UCSD-AML1 (cell line): ENCODE measurements at regions not wholly inside any gene's neighbourhood (a gene's known extent, or its start where the extent isn't known, plus 50 kb on each side); places are given as distances from the start of the nearest gene placed in this dataset.

Experiments used
- DNase-seq: peaks from one replicate; lab custom pipeline; 2025; ENCODE audit not compliant: unreplicated experiment; lab: John Stamatoyannopoulos, UW

DNA sequence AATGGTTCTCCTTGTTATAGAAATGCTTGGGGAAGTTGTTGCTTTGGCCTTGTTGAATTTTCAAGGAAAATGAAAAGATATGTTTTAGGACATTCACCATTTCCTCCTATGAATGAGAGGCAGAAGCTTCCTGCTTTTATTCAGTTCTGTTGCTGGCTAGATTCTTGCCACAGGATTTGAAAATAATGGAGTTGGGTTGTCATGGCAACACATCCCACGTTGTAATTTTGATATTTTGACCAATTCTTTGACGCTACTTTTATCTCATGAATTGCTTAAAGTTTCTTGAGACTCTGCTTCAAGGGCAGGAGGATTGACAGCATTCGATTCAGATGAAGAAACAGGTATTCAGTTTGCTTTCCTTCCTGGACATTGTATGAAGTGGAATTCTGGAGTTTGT is 331.5 kb downstream of the PRDM2 start:
- DNase-seq = no peak

- DNase-seq = no peak
Measured at GRCh38 chr1:14034506-14034905, 334.5 kb downstream of the PRDM2 start.

DNA sequence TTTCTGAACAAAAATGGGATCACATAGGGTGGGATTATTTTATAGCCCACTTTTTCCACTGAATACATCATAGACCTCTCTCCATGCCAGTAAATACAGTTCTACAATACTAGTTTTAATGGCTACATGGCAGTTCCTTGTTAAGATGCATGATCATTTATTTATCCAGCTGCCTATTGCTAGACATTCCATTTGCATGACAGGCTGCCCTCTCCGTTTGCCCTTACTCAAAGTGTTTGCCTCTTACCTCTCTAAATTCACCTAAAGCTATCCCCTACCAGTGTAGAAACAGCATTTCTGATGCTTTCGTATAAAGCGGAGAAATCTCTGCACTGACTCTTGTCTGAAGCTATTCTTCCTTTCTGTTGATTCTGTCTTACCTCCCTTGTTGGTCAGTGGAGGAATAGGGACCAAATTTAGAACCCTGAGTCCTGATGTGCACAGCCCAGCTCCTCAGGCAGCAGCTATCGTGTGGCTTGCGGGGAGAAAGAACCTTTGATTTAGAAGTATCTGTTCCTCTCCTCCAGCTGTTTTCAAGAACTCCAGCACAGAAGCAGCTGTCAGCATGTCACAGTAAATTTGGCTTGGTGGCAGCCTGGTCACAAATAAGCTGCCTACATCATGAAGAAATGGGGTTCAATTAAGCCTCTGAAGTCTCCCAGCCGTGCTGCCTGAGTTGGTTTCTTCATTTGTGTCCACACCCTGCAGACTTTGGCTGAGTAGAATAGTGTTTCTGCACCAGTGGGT is 337.3 kb downstream of the PRDM2 start:
- no peak for DNase-seq

DNA sequence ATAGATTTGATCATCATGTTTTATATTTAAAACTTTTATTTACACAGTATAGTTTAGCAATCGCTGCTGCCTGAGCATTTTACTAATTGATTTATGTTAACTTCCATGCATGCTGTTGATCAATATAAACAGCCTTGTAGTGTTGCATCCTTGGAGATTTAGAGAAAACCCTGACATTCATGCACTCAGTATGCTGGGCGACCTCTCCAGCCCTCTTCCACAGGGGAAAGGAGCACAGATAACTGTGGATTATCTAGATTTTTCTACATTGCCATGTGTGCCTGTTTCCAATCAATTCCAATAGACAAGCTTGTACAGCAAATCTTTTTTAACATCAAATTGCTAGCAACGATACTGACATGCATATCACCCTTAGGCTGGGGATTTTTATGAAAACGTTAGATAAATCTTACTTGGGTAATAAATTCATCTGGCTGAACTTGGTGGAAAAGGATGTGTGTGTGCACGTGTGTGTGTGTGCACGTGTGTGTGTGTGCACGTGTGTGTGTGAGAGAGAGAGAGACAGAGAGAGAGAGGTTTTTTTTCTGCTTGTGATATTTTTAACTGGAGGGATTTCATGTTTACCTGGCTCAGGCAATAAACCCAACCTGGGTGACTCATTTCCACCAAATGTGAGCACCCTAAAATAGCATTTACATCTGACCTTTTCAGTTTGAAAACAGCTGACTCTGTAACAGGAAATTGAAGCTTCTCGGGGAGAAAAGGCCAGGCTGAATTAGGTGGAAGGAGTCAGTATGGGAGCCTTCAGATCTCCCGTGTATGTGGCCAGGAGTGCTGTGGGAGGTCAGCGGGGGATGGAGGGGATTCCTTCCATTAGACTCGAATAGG is 339.8 kb downstream of the PRDM2 start:
- no peak for DNase-seq

DNA sequence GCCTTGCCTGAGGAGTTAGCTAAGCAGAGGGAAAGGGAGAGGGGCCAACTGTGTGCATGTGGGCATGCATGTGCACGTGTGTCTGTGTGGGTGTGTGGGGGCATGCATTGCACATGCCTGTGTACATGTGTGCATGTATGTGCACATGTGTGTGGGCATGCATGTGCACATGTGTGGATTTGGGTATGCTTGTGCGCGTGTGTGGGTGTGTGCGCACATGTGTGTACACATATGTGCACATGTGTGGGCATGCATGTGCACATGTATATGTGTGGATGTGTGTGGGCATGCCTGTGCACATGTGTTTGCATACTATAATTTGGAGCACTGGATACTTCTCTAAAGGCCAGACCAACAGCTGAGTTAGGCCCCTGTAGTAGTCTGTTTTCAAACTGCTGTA is 350.0 kb downstream of the PRDM2 start:
- DNase-seq = no peak

GRCh38 chr1:14055442-14056223 is 355.6 kb downstream of the PRDM2 start:
- no peak for DNase-seq

DNA sequence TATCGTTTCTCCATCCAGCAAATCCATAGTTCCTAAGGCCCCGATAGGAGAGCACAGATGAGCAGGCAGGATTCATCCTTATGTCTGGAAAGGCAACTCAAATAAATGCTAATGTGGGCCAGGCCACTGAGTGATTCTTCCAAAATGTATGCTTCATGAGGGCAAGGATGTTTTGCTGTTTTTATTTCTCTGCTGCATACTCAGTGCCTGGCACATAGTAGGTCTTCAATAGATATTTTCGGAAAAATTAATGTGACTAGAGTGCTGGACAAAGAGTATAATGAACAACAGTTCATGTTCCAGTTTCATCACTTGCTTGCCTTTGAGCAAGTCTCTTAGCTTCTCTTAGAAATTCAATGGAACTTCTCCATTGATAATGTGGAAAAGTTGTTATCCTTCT is 357.7 kb downstream of the PRDM2 start:
- DNase-seq = no peak

GRCh38 chr1:14061204-14061603 is 361.2 kb downstream of the PRDM2 start:
- no peak for DNase-seq

DNA sequence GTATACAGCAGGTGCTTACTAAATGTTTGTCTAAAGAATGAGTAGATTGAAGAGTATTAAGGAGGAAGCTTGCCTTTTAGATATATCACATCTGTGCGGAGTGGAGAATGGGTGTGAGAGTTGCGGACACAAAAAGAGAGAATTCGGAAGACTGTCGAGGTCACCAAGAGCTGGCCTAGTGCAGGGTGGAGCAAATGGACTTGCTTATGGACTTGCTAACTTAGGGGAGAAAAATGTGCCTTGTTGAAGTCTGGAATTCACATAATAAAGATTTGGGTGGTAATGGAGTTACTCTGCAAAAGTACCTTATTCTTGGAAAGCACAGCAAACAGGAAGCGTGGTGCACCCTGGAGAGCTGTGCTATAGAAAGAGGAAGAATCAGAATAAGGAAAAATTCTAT is 361.7 kb downstream of the PRDM2 start:
- DNase-seq = no peak

DNA sequence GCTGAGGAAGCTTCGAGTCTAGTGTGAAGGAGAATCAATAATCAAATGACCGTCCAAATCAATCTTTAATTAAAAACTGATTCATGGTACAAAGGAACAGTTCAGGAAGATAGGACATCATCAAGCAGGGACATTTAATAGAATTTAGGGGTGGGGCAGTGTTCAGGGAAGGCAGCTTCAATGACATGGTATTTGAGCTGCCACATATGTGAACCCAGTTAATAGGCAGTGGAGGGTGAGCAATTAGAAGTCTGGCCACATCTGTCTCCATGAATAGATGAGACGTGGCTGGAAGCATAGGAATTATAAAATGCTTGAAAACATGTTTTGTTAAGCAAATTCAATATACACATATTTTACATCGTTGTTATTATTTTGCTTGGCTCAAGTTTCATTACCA is 362.7 kb downstream of the PRDM2 start:
- DNase-seq = no peak

- no peak for DNase-seq
Measured at GRCh38 chr1:14064649-14065442, 364.9 kb downstream of the PRDM2 start.

- no peak for DNase-seq
Measured at GRCh38 chr1:14065486-14065885, 365.5 kb downstream of the PRDM2 start.

GRCh38 chr1:14067036-14067435 is 367.0 kb downstream of the PRDM2 start:
- no peak for DNase-seq

DNA sequence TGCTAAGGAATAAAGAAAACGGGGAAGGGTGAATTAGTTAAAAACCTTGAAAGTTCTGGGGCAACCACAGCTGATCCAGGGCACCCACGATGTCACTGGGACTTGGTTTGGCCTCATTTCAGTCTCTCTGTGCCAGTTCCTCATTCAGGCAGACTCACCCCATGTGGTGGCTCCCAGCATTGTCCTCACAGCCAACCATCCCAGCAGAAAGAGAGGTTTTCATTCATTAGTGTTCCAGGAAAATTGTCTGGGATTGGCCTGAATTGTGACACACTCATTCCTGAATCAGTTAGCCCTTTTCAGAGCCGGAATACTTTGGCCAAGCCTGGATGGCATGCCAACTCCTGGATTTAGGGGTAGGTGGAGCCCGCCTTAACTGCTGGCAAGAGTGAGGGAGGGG is 367.7 kb downstream of the PRDM2 start:
- DNase-seq = no peak

GRCh38 chr1:14071581-14071980 is 371.6 kb downstream of the PRDM2 start:
- DNase-seq = no peak

DNA sequence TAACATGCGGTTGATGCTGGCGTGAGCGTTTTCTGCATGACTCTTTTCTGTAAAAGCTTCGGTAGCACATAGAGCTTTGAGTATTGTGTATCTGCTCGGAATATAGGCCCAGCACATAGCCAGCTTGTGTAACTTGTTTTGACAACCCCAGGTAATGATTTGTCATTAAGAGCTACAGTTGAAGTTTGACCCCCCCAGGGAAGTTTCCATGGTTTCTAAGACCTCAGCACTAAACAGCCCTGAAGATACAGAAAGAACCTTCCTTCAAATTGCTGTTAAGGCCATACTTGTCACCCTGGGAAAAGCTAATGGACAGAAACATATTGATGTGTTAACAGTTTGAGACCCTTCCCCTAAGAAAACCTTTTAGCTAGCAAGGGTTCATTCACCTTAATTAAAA is 380.7 kb downstream of the PRDM2 start:
- DNase-seq = no peak

- DNase-seq = no peak
Measured at GRCh38 chr1:14082331-14082730, 382.3 kb downstream of the PRDM2 start.

DNA sequence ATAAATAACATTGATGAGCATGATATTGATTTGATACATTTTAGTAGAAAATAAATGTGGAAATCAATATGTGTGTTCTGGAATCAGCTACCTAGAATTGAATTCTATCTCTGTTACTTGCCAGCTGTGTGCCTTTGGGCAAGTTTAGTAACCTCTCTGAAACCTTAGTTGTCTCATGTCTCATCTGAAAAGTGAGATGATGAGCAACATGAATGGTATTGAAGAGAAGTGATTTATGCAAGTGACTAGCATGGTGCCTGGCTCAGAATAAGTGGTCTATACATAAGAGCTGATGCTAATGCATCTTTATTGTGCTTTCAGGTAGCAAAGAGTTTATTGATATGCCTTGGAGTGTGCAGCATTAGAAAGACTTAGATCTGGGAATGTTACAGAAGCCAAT is 383.3 kb downstream of the PRDM2 start:
- no peak for DNase-seq

DNA sequence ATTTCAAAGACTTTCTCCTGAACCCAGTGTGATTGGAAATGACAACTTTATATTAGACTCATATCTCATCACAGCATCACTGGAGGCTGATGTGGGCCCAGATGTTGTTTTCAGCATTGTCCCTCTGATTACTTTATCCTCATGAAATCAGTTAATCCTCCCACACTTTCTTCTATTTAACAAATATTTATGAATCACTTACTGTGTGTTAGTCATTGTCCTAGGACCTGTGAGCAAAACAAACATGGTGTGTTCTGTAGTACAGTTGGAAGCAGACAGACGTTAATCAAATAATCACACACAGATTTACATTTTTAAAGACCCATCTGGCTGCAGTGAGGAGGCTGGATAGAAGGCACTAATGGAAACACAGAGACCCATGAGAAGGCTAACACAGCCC is 383.7 kb downstream of the PRDM2 start:
- DNase-seq = no peak

- DNase-seq = no peak
Measured at GRCh38 chr1:14090062-14090461, 390.1 kb downstream of the PRDM2 start.

GRCh38 chr1:14090531-14090930 is 390.5 kb downstream of the PRDM2 start:
- DNase-seq = no peak
